GM23248 (cell line): ENCODE measurements at regions not wholly inside any gene's neighbourhood (a gene's known extent, or its start where the extent isn't known, plus 50 kb on each side); places are given as distances from the start of the nearest gene placed in this dataset.

Experiments used
- EZH2 ChIP-seq: fragments of 200-600 bp; sonication (generic); IDR thresholded peaks from 2 replicates; pipeline ENCODE4 v1.6.1; 2018; ENCODE audit warnings: antibody characterized with exemption, mild to moderate bottlenecking; ENCODE audit not compliant: insufficient read depth, poor library complexity, severe bottlenecking
- EZH2phosphoT487 ChIP-seq: fragments of 200-600 bp; sonication (generic); IDR thresholded peaks from 2 replicates; pipeline ENCODE4 v1.6.1; 2018; ENCODE audit warnings: antibody characterized with exemption, moderate library complexity, mild to moderate bottlenecking, low read depth; ENCODE audit not compliant: insufficient read depth

GRCh38 chr12:118528625-118529024 lies 152.3 kb downstream of the SUDS3 start:
- TF ChIP-seq EZH2 = no peak
- no peak for TF ChIP-seq EZH2phosphoT487
